LNCAP (cell line): ENCODE measurements at regions not wholly inside any gene's neighbourhood (a gene's known extent, or its start where the extent isn't known, plus 50 kb on each side); places are given as distances from the start of the nearest gene placed in this dataset.

Experiments
- CTCF ChIP-seq: fragments of 450-650 bp; IDR thresholded peaks from 2 replicates; pipeline ENCODE4 v1.5.1; 2017; ENCODE audit warnings: mild to moderate bottlenecking

GRCh38 chr4:33948921-33949320 lies 2295.4 kb downstream of the ARAP2 start:
- no peak for TF ChIP-seq CTCF

GRCh38 chr4:33954759-33955158 lies 2289.6 kb downstream of the ARAP2 start:
- TF ChIP-seq CTCF, result no peak

GRCh38 chr4:33959519-33959918 lies 2284.8 kb downstream of the ARAP2 start:
- TF ChIP-seq CTCF, result no peak

- TF ChIP-seq CTCF, result no peak
Observed at GRCh38 chr4:33961761-33962160, 2282.6 kb downstream of the ARAP2 start.

GRCh38 chr4:33966808-33967207 lies 2277.5 kb downstream of the ARAP2 start:
- no peak for TF ChIP-seq CTCF

GRCh38 chr4:33974270-33974669 lies 2270.0 kb downstream of the ARAP2 start:
- no peak for TF ChIP-seq CTCF

GRCh38 chr4:33975995-33976394 lies 2268.3 kb downstream of the ARAP2 start:
- no peak for TF ChIP-seq CTCF

- no peak for TF ChIP-seq CTCF
Observed at GRCh38 chr4:33980361-33980760, 2264.0 kb downstream of the ARAP2 start.
